H1 (cell line): ENCODE measurements at regions not wholly inside any gene's neighbourhood (a gene's known extent, or its start where the extent isn't known, plus 50 kb on each side); places are given as distances from the start of the nearest gene placed in this dataset.

Source experiments
- BACH1 ChIP-seq: IDR thresholded peaks from 2 replicates; pipeline ENCODE4 v1.6.1; 2012; ENCODE audit warnings: low read length, improper control_type of control experiment
- BRCA1 ChIP-seq: IDR thresholded peaks from 2 replicates; pipeline ENCODE4 v1.6.1; 2012; ENCODE audit warnings: low read depth, low read length, improper control_type of control experiment
- EP300 ChIP-seq, 2 experiments: IDR thresholded peaks; 1 replicate in 1 of 2; 2 replicates in 1 of 2; pipeline ENCODE4 v1.6.1; 2011 to 2012; ENCODE audit warnings: low read depth in 2 of 2, low read length in 2 of 2, mild to moderate bottlenecking in 2 of 2, borderline replicate concordance in 1 of 2, inconsistent platforms in 1 of 2, moderate library complexity in 1 of 2
- GTF2F1 ChIP-seq: IDR thresholded peaks from 2 replicates; pipeline ENCODE4 v1.6.1; 2012; ENCODE audit warnings: low read depth, low read length, improper control_type of control experiment, borderline replicate concordance
- HDAC2 ChIP-seq, 2 experiments: fragments of 300-600 bp in 1 of 2; sonication (generic) in 1 of 2; IDR thresholded peaks; 2 replicates each; pipeline ENCODE4 v1.6.1; 2011 to 2012; ENCODE audit warnings: low read depth in 2 of 2, low read length in 2 of 2, mild to moderate bottlenecking in 2 of 2, moderate library complexity in 2 of 2, borderline replicate concordance in 1 of 2, inconsistent platforms in 1 of 2
- MAFK ChIP-seq: IDR thresholded peaks from 2 replicates; pipeline ENCODE4 v1.6.1; 2012; ENCODE audit warnings: low read depth, mild to moderate bottlenecking, improper control_type of control experiment, low read length
- POLR2AphosphoS5 ChIP-seq: IDR thresholded peaks from 2 replicates; pipeline ENCODE4 v1.6.1; 2011; ENCODE audit warnings: low read depth, low read length
- RAD21 ChIP-seq, 2 experiments: IDR thresholded peaks in 1 of 2; conservative IDR thresholded peaks in 1 of 2; 2 replicates each; pipeline ENCODE4 v1.6.1; 2011; ENCODE audit warnings: low read depth in 2 of 2, low read length in 2 of 2, improper control_type of control experiment in 1 of 2, inconsistent platforms in 1 of 2, mild to moderate bottlenecking in 1 of 2, moderate library complexity in 1 of 2
- SIX5 ChIP-seq: IDR thresholded peaks from 2 replicates; pipeline ENCODE4 v1.6.1; 2011; ENCODE audit warnings: mild to moderate bottlenecking, low read depth, low read length
- TCF12 ChIP-seq: IDR thresholded peaks from 2 replicates; pipeline ENCODE4 v1.6.1; 2011; ENCODE audit warnings: low read depth, mild to moderate bottlenecking, low read length

DNA sequence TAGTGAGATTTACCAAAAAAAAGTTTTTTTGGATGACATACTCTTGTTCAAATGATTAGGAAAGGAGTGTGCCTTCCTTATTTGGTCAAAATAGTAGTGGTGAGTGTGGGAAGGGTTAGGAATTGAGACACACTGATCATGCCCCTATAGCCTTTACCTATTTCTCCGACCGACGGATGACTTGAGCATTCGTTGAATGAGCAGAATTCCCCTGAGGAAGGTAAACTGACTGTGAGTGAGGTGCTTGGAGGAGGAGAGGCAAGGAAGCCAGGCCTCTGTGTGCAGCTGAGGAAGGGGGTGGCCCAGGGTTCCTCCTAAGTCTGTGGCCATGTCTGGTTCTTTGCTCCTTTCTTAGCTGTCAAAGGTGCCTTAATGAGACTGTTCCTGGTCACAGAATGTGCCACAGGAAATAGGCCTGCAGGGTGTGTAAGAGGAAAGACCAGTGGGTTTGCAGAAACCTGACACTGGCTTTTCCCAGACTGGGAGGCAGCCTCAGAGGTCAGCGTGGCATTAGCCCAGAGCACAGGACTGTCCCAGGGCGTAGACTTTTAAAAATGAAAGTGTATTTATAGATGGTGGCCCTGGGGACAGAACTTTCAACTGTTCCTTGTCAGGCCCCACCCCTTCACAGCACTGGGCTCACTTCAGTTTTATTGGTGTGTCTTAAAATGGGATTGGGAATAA lies 307.7 kb upstream of the C2CD4B start (continued):
- no peak for TF ChIP-seq HDAC2 (IDR thresholded peaks at IDR 0.05; ENCODE audit: borderline replicate concordance in 1 of 2, low read depth in 2 of 2, low read length in 2 of 2)
- no peak for TF ChIP-seq MAFK
- TF ChIP-seq BACH1, result no peak
- TF ChIP-seq TCF12, result no peak
- no peak for TF ChIP-seq EP300 (IDR thresholded peaks at IDR 0.05; ENCODE audit: borderline replicate concordance in 1 of 2, low read depth in 2 of 2, low read length in 2 of 2)
- TF ChIP-seq SIX5, result no peak
- TF ChIP-seq POLR2AphosphoS5, result no peak
- no peak for TF ChIP-seq BRCA1
- TF ChIP-seq RAD21 (IDR thresholded peaks at IDR 0.05 in 1 of 2, conservative IDR thresholded peaks at IDR 0.05 in 1 of 2; ENCODE audit: low read depth in 2 of 2, low read length in 2 of 2), result no peak
- TF ChIP-seq GTF2F1, result no peak
- TF ChIP-seq, all 59 proteins: peak for 0
